HL-60 (cell line): ENCODE measurements at regions not wholly inside any gene's neighbourhood (a gene's known extent, or its start where the extent isn't known, plus 50 kb on each side); places are given as distances from the start of the nearest gene placed in this dataset.

Source experiments
- DNase-seq, 2 experiments: peaks; one replicate each; pipeline ENCODE4 v3.0.0-alpha.2; 2010 to 2020; ENCODE audit warnings: low read depth in 1 of 2, low spot score in 1 of 2
- H3K27ac ChIP-seq: fragments of 250-450 bp; sonication (Bioruptor Pico); replicated peaks from 2 replicates; pipeline ENCODE4 v1.5.1; 2020; ENCODE audit warnings: mild to moderate bottlenecking, moderate library complexity
- H3K27me3 ChIP-seq: fragments of 250-450 bp; sonication (Bioruptor Pico); 2 replicates; pipeline ENCODE4 v1.5.1; 2021; ENCODE audit warnings: mild to moderate bottlenecking, moderate library complexity; ENCODE audit not compliant: insufficient read depth, poor library complexity, severe bottlenecking
- H3K4me3 ChIP-seq: replicated peaks from 2 replicates; pipeline ENCODE4 v1.5.1; 2011; ENCODE audit warnings: mild to moderate bottlenecking, control low read depth, low read length; ENCODE audit not compliant: insufficient read depth
- CTCF ChIP-seq: IDR thresholded peaks from one replicate; pipeline ENCODE4 v1.5.1; 2011; ENCODE audit warnings: low read length, control low read depth, inconsistent platforms; ENCODE audit not compliant: insufficient read depth
- GABPA ChIP-seq: IDR thresholded peaks from 2 replicates; pipeline ENCODE4 v1.6.1; 2012; ENCODE audit warnings: low read depth
- POLR2AphosphoS5 ChIP-seq: IDR thresholded peaks from 2 replicates; pipeline ENCODE4 v1.6.1; 2012; ENCODE audit warnings: low read depth
- SPI1 ChIP-seq: IDR thresholded peaks from 2 replicates; pipeline ENCODE4 v1.6.1; 2012; ENCODE audit warnings: low read depth, mild to moderate bottlenecking, borderline replicate concordance
- TF ChIP-seq, protein P1 (sequence below): IDR thresholded peaks from 2 replicates; pipeline ENCODE4 v1.6.1; 2012; ENCODE audit warnings: low read depth; ENCODE audit not compliant: insufficient replicate concordance

GRCh38 chr10:21052072-21052708 is 155.1 kb upstream of the NEBL start:
- TF ChIP-seq, protein P1, sequence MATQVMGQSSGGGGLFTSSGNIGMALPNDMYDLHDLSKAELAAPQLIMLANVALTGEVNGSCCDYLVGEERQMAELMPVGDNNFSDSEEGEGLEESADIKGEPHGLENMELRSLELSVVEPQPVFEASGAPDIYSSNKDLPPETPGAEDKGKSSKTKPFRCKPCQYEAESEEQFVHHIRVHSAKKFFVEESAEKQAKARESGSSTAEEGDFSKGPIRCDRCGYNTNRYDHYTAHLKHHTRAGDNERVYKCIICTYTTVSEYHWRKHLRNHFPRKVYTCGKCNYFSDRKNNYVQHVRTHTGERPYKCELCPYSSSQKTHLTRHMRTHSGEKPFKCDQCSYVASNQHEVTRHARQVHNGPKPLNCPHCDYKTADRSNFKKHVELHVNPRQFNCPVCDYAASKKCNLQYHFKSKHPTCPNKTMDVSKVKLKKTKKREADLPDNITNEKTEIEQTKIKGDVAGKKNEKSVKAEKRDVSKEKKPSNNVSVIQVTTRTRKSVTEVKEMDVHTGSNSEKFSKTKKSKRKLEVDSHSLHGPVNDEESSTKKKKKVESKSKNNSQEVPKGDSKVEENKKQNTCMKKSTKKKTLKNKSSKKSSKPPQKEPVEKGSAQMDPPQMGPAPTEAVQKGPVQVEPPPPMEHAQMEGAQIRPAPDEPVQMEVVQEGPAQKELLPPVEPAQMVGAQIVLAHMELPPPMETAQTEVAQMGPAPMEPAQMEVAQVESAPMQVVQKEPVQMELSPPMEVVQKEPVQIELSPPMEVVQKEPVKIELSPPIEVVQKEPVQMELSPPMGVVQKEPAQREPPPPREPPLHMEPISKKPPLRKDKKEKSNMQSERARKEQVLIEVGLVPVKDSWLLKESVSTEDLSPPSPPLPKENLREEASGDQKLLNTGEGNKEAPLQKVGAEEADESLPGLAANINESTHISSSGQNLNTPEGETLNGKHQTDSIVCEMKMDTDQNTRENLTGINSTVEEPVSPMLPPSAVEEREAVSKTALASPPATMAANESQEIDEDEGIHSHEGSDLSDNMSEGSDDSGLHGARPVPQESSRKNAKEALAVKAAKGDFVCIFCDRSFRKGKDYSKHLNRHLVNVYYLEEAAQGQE: no peak
- TF ChIP-seq POLR2AphosphoS5 (no peak), SPI1 (no peak), CTCF (no peak), GABPA (no peak)
- DNase-seq: no peak
- H3K27ac ChIP-seq: no peak overlapping the region
- H3K4me3 ChIP-seq: no peak overlapping the region
- H3K27me3 ChIP-seq: no peaks in the 10 kb centered on the region

DNA sequence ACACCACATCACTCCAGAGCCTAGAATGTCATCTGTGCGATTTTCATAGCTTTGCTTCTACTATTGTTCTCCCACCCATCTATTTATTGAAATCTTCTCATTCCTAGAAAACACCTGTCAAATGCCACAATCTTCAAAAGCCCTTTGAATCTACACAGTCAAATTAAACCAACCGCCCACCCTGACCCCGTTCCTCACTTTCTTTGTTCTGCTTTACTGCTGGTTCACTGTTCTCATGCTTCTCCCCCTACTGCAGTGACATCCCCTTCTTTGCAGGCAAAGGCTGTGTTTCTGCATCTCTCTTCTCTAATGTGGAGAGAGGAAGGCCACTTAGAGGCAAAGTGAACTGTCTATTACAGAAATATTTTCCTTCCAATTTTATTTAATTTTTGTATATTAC is 152.4 kb upstream of the NEBL start:
- no peak overlapping the region for H3K27ac ChIP-seq
- H3K27me3 ChIP-seq: no peaks in the 10 kb centered on the region
- no peak for DNase-seq
- no peak overlapping the region for H3K4me3 ChIP-seq
- no peak for TF ChIP-seq POLR2AphosphoS5
- no peak for TF ChIP-seq SPI1
- TF ChIP-seq GABPA: no peak
- TF ChIP-seq CTCF: no peak
- TF ChIP-seq, protein P1: no peak

DNA sequence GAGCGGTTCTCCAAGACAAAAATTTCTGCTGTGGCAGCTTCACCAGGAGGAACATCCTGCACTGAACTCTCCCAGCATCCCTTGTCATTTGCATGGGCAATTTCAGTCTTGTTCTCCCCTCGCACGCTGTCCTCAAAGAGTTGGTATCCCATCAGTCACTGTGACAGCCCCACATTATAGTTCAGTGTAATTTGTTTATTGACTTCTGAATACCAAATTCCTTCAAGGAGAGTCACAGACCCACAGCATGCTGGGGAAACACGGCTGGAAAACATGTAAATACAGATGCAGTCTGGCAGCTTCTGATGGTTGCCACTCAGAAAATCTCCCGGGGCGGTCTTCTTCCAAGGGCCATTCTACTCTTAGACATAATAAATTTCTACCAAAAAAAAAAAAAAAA is 151.0 kb upstream of the NEBL start:
- Histone ChIP-seq H3K27me3 (no peaks in the 10 kb centered on the region), H3K4me3 (no peak overlapping the region), H3K27ac (no peak overlapping the region)
- no peak for TF ChIP-seq SPI1
- TF ChIP-seq GABPA: no peak
- no peak for TF ChIP-seq POLR2AphosphoS5
- DNase-seq: no peak

DNA sequence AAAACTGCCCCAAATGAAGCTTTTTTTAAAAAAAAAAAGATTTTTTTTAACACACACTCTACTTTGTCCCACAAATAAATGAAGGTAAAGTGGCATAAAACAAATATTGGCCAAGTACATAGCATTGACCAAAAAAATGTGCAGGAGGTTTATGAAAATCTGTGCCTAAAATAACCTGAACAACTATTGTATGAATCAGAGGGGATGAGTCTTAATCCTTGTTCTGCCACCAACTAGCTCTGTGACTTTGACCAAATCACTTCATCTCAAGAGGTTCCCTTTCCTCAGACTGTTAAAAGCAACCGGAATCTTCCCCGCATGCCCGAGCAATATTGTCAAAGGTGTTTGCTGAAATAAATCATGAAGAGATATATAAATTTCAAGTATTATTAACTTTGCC is 150.4 kb upstream of the NEBL start:
- Histone ChIP-seq H3K27me3 (no peaks in the 10 kb centered on the region), H3K27ac (no peak overlapping the region), H3K4me3 (no peak overlapping the region)
- TF ChIP-seq, protein P1: no peak
- no peak for TF ChIP-seq POLR2AphosphoS5
- no peak for TF ChIP-seq SPI1
- TF ChIP-seq CTCF: no peak
- no peak for TF ChIP-seq GABPA
- DNase-seq: no peak
